ENCODE measurements at regions not wholly inside any gene's neighbourhood (a gene's known extent, or its start where the extent isn't known, plus 50 kb on each side); places are given as distances from the start of the nearest gene placed in this dataset.

DNA sequence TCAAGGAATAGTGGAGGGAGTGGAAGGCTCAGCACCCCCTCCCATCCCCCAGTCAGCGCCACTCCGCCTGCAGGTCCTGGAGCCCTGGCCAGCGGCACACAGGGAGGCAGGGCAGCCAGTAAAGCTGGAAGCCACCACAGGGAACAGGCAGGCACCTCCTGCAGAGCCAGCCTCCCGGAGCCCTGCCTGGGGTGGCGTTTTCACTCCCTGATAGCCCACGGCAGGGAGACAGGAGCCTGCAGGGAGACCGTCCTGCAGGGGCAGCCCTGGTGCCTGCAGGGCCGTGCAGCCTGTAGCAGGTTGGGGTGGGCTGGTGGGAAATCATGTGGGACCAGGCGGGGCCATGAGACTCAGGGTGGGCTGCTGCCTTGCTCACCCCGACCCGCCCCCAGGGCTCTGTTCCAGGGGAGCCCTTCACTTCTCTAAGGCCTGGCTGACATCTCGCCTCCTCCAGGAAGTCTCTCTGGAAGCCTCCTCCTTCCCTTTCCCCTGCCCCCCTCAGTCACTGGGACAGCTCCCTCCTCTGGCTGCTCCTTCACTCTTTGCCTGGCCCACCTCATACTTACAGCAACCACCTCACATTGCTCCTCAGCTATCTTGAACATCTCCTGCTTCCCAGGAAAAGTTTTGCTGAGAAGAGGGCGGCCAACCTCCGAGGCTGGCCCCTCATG lies 221.0 kb downstream of the GLI2 start:
- no peak for DNase-seq (ENCODE audit: low read depth)
- H3K4me3 ChIP-seq (ENCODE audit: low read depth, low read length): no peak overlapping the region

DNA sequence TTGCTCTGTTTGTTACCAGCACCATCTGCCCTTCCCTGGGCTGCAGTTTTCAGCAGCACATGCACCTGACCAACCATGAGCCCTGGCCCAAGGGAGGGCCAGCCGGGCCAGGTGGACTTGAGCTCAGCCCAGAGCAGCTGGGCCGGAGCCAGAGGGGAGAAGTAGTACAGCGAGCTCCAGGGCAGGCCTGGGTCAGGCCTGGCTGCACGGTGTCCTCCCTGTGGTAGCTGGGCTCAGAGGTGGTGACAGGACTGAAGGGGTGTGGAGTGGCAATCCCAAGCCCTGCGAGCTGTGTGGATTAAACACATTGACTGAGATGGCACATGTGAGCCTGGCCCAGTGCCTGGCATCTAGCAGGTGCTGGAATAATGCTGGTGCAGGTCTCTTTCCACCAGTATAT lies 222.2 kb downstream of the GLI2 start:
- DNase-seq (ENCODE audit: low read depth): no peak
- H3K4me3 ChIP-seq (ENCODE audit: low read depth, low read length): no peak overlapping the region

- no peak for DNase-seq (ENCODE audit: low read depth)
- H3K4me3 ChIP-seq (ENCODE audit: low read depth, low read length): no peak overlapping the region
Observed at GRCh38 chr2:120958623-120959366, 223.1 kb downstream of the GLI2 start.

GRCh38 chr2:120959426-120959825 lies 223.8 kb downstream of the GLI2 start:
- no peak overlapping the region for H3K4me3 ChIP-seq (ENCODE audit: low read depth, low read length)
- no peak for DNase-seq (ENCODE audit: low read depth)

- DNase-seq (ENCODE audit: low read depth): no peak
- H3K4me3 ChIP-seq (ENCODE audit: low read depth, low read length): no peak overlapping the region
Observed at GRCh38 chr2:120960770-120961366, 225.2 kb downstream of the GLI2 start.

DNA sequence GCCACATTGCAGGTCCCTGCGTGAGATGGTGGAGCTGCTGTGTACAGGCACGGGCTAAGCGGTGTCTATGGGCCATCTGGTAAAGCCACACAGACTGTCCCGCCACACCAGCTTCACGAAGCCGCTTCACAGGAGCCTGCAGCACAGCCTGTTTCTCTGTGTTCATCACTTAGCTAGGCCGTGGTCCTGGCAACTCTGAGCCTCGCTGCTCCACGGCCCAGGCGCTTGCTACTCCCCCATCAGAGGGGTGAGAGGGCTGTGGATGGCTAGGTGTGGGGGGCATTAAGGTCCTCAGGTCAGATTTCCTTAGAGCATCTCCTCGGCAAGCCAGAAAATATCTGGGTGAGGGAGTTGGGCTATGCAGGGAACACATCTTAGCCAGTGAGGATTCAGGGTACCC lies 225.7 kb downstream of the GLI2 start:
- no peak overlapping the region for H3K4me3 ChIP-seq (ENCODE audit: low read depth, low read length)
- no peak for DNase-seq (ENCODE audit: low read depth)

DNA sequence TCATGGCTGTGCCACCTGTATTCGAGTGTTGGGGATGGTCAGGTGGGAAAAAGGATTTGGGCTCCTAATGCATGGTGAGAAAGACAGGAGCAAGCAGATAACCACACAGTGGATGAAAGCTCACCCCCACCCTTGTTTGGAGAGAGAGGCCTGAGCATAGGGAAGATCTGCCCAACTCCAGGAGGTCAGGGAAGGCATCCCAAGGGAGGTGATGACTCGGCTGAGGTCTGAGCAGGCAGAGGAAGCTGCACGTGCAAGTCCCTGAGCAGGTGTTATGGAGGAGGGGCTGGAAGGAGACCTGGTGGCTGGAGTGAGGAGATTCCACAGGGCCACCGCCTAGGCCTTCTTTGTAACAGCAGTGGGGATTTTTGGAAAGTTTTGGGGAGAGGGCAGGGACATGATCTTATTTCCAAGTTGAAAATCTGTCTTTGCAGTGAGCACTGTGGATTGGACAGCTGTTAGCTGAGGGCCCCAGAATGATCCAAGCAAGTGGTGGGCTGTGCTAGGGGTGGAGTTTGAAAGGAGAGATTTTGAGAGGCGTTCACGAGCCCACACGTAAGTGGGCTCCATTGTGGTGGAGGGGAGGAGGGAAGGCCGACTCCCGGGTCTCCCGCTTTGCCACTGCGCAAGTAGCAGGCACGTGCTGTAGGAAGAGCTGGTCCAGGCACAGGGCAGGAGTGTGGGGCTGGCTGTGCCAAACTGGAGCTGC lies 228.5 kb downstream of the GLI2 start:
- DNase-seq (ENCODE audit: low read depth): no peak
- H3K4me3 ChIP-seq (ENCODE audit: low read depth, low read length): no peak overlapping the region

GRCh38 chr2:120964819-120965218 lies 229.2 kb downstream of the GLI2 start:
- no peak for DNase-seq (ENCODE audit: low read depth)
- H3K4me3 ChIP-seq (ENCODE audit: low read depth, low read length): no peak overlapping the region

GRCh38 chr2:120966510-120967254 lies 231.0 kb downstream of the GLI2 start:
- H3K4me3 ChIP-seq (ENCODE audit: low read depth, low read length): no peak overlapping the region
- DNase-seq (ENCODE audit: low read depth): no peak

GRCh38 chr2:120968307-120969015 lies 232.8 kb downstream of the GLI2 start:
- H3K4me3 ChIP-seq (ENCODE audit: low read depth, low read length): no peak overlapping the region
- no peak for DNase-seq (ENCODE audit: low read depth)

DNA sequence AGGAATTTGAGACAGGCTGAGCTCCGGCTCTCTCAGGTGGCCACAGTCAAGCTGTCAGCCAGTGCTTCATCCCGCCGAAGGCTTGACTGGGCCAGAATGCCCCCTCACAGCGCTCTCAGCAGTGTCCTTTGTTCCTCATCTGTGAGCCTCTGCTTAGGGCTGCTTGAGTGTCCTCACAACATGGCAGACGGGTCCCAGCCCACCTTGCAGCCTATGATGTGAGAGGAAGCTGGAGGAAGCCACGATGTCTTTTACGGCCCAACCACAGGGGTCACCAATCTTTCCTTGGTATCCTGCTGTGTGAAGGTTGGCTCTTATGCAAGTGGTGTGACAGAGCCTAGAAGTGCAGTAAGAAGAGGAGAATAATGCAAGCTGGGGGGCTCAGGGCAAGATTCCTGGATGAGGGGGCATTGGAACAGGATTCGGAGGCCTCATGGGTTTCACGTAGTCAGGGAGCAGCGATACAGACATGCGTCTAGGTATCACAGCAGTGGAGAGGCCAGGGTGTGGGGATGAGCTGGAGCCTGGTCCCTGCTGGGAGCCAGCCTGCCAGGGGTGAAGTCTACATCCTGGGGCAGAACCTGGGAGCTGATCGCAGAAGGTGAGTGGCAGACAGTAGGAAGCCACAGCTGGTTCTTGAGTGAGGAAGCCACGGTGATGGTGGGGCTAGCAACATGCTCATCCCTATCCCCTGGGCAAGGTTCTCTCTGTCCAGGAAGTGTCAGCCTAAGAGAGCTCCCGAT lies 234.1 kb downstream of the GLI2 start:
- H3K4me3 ChIP-seq (ENCODE audit: low read depth, low read length): no peak overlapping the region
- no peak for DNase-seq (ENCODE audit: low read depth)

DNA sequence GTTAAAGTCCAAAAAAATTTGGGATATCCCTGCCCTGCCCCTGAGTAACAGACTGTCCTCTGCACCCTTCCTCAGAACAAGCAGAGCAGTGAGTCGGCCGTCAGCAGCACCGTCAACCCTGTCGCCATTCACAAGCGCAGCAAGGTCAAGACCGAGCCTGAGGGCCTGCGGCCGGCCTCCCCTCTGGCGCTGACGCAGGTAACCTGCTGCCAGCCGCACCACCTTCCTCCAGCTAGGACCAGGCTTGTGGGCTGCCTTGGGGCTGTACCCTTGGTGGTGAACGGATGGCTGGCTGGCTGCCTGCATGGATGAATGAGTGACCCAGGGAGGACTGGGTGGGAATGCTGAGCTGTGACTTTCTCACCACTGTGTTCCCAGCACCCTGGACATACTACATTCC lies 236.2 kb downstream of the GLI2 start:
- DNase-seq (ENCODE audit: low read depth): no peak
- H3K4me3 ChIP-seq (ENCODE audit: low read depth, low read length): no peak overlapping the region

DNA sequence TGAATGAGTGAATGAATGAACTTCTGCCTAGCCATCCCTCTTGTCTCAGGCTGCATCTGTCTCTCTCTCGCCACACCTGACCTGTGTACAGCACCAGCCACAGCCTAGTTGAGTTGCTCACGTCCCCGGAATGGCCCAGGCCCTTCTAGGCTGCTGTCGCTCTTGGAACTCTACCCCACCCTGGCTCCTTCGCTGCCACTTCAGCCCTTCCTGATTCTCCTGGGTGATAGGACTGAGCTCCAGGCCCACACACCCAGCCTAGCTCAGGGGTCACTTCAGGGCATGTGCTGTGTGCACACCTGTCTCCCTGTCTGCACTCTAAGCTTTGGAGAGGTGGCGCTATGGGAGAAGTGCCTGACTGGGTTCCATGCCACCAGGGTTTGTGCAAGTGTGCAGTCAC lies 236.6 kb downstream of the GLI2 start:
- no peak overlapping the region for H3K4me3 ChIP-seq (ENCODE audit: low read depth, low read length)
- DNase-seq (ENCODE audit: low read depth): no peak

DNA sequence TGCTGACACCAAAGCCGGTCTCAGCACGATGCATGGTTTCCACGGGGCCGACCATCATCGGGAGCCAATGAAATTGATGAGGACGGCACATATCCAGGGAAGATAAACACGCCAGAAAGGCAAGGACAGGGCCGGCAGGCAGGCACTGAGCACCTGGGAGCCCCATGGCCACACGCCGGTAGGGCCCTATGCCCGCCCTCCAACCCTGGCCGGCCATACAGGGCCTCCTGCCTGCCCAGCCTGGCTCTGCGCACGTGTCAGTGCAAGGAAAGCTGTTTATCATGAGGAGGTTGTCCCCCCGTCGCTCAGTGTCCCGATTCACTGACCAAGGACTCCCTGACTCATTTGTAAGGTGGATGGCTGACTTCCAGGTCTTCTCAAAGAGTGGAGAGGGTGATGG lies 237.5 kb downstream of the GLI2 start:
- DNase-seq (ENCODE audit: low read depth): no peak

DNA sequence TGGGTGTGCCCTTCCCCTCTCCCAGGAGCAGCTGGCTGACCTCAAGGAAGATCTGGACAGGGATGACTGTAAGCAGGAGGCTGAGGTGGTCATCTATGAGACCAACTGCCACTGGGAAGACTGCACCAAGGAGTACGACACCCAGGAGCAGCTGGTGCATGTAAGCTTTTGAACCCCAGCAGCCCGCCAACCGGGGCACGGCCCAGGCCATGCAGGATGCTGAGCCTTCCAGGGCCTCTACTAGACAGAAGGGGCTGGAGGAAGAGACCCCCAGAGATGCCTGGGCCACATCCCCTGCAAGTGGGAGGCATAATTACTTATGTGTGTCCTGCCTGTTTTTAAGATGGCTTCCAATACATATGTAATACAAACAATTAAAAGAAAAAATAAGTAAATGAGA lies 239.3 kb downstream of the GLI2 start:
- H3K4me3 ChIP-seq (ENCODE audit: low read depth, low read length): no peak overlapping the region
- no peak for DNase-seq (ENCODE audit: low read depth)

More for the DNA sequence above, 237.5 kb downstream of the GLI2 start:
- no peak overlapping the region for H3K4me3 ChIP-seq (ENCODE audit: low read depth, low read length)

- DNase-seq (ENCODE audit: low read depth): no peak
- no peak overlapping the region for H3K4me3 ChIP-seq (ENCODE audit: low read depth, low read length)
Observed at GRCh38 chr2:120976501-120977307, 241.0 kb downstream of the GLI2 start.

GRCh38 chr2:120977582-120978358 lies 242.1 kb downstream of the GLI2 start:
- no peak overlapping the region for H3K4me3 ChIP-seq (ENCODE audit: low read depth, low read length)
- no peak for DNase-seq (ENCODE audit: low read depth)

Data from skeletal muscle cell (primary cell).